Thyroid gland (tissue), 4 donors: ENCODE measurements at regions not wholly inside any gene's neighbourhood (a gene's known extent, or its start where the extent isn't known, plus 50 kb on each side); places are given as distances from the start of the nearest gene placed in this dataset.

Experiments used
- POLR2A ChIP-seq, 2 donors: fragments of 450-650 bp; IDR thresholded peaks; one replicate each; pipeline ENCODE4 v1.6.1; 2017; ENCODE audit warnings: antibody characterized with exemption in 2 of 2, mild to moderate bottlenecking in 2 of 2, moderate library complexity in 1 of 2
- TF ChIP-seq, protein P1 (sequence below), 6 experiments: fragments of 200-600 bp in 3 of 6; fragments of 450-650 bp in 3 of 6; sonication (generic) in 3 of 6; IDR thresholded peaks; one replicate each; pipeline ENCODE4 v1.5.1; 2016 to 2019; ENCODE audit warnings: antibody characterized with exemption in 6 of 6, mild to moderate bottlenecking in 2 of 6, inconsistent platforms in 1 of 6, moderate library complexity in 1 of 6

DNA sequence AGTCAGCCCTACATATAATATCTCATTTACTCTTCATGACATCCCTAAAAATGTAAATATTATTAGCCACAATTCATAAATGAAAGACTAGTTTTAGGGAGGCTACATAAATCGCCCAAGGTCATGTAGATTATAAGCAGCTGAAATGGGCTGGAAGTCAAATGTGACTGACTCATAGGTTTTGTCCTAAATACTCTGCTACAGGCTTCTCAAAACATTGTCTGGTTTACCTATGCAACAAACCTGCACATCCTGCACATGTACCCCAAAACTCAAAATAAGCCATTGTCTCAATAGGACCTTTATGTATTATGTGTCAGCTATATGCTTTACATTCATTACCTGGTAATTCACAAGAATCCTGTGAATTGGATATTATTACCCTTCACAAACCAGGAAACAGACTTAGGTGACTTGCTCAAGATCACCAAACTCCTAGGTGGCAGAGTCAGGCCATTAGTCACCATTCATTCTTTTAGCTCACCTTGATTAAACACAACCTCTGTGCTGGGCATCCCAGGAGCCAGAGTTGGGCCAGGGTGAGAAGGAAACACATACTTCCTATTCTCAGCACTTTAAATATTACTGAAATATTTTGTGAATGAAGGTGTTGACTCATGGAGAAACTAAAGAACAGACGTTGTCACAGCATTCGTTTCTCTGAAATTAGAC lies 69.4 kb upstream of the CPO start:
- TF ChIP-seq POLR2A (IDR thresholded peaks at IDR 0.05) = no peak
- TF ChIP-seq, protein P1, sequence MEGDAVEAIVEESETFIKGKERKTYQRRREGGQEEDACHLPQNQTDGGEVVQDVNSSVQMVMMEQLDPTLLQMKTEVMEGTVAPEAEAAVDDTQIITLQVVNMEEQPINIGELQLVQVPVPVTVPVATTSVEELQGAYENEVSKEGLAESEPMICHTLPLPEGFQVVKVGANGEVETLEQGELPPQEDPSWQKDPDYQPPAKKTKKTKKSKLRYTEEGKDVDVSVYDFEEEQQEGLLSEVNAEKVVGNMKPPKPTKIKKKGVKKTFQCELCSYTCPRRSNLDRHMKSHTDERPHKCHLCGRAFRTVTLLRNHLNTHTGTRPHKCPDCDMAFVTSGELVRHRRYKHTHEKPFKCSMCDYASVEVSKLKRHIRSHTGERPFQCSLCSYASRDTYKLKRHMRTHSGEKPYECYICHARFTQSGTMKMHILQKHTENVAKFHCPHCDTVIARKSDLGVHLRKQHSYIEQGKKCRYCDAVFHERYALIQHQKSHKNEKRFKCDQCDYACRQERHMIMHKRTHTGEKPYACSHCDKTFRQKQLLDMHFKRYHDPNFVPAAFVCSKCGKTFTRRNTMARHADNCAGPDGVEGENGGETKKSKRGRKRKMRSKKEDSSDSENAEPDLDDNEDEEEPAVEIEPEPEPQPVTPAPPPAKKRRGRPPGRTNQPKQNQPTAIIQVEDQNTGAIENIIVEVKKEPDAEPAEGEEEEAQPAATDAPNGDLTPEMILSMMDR (IDR thresholded peaks at IDR 0.05) = no peak
